ENCODE measurements at regions not wholly inside any gene's neighbourhood (a gene's known extent, or its start where the extent isn't known, plus 50 kb on each side); places are given as distances from the start of the nearest gene placed in this dataset.

- Mint-ChIP-seq H3K36me3 (no peaks in the 10 kb centered on the region), H3K4me1 (no peaks in the 10 kb centered on the region), H3K27me3 (no peaks in the 10 kb centered on the region), H3K27ac (no peak overlapping the region), H3K4me3 (no peak overlapping the region), H3K9me3 (peaks cover 0 to 4% (median 0%) of the 10 kb centered on the region in 11 donors)
- Histone ChIP-seq H3K4me1 (ENCODE audit: control insufficient read depth in 2 of 2, insufficient read depth in 2 of 2, low read length in 2 of 2) (no peaks in the 10 kb centered on the region), H3K9me3 (ENCODE audit: control insufficient read depth in 2 of 3, low read length in 3 of 3) (no peaks in the 10 kb centered on the region), H3K27ac (ENCODE audit: low read depth, low read length) (no peak overlapping the region), H3K4me3 (ENCODE audit: low read length) (no peak overlapping the region), H3K27me3 (ENCODE audit: control insufficient read depth in 2 of 2, insufficient read depth in 2 of 2, low read length in 2 of 2) (no peaks in the 10 kb centered on the region), H3K36me3 (ENCODE audit: control insufficient read depth in 2 of 3, insufficient read depth in 3 of 3, low read length in 3 of 3) (no peaks in the 10 kb centered on the region)
- no peak for ATAC-seq
- ChIA-PET POLR2A (no interaction called here), CTCF (no interaction called here)
- no peak for DNase-seq
- intact Hi-C loops (cut with micrococcal nuclease), result no loop called here
Measured at GRCh38 chr10:52570490-52570889, 202.1 kb downstream of the MBL2 start.

- no peak overlapping the region for H3K4me3 Mint-ChIP-seq
- POLR2A ChIA-PET, result no interaction called here
- ATAC-seq, result no peak
- H3K27me3 Mint-ChIP-seq, result no peaks in the 10 kb centered on the region
- H3K27me3 ChIP-seq (ENCODE audit: control insufficient read depth in 2 of 2, insufficient read depth in 2 of 2, low read length in 2 of 2), result no peaks in the 10 kb centered on the region
- H3K36me3 ChIP-seq (ENCODE audit: control insufficient read depth in 2 of 3, insufficient read depth in 3 of 3, low read length in 3 of 3), result no peaks in the 10 kb centered on the region
- no peak overlapping the region for H3K27ac ChIP-seq (ENCODE audit: low read depth, low read length)
- H3K9me3 Mint-ChIP-seq, result peaks cover 0 to 4% (median 0%) of the 10 kb centered on the region in 11 donors
- no peaks in the 10 kb centered on the region for H3K9me3 ChIP-seq (ENCODE audit: control insufficient read depth in 2 of 3, low read length in 3 of 3)
- no peaks in the 10 kb centered on the region for H3K4me1 Mint-ChIP-seq
- no peak overlapping the region for H3K4me3 ChIP-seq (ENCODE audit: low read length)
- no peak for DNase-seq
- no peaks in the 10 kb centered on the region for H3K36me3 Mint-ChIP-seq
- CTCF ChIA-PET, result no interaction called here
- H3K27ac Mint-ChIP-seq, result no peak overlapping the region
- no peaks in the 10 kb centered on the region for H3K4me1 ChIP-seq (ENCODE audit: control insufficient read depth in 2 of 2, insufficient read depth in 2 of 2, low read length in 2 of 2)
- intact Hi-C loops (cut with micrococcal nuclease), result no loop called here
Measured at GRCh38 chr10:52571018-52571417, 201.6 kb downstream of the MBL2 start.

GRCh38 chr10:52571516-52572182, 200.9 kb downstream of the MBL2 start:
- no peaks in the 10 kb centered on the region for H3K4me1 Mint-ChIP-seq
- POLR2A ChIA-PET, result no interaction called here
- H3K27ac Mint-ChIP-seq, result no peak overlapping the region
- no peak overlapping the region for H3K4me3 Mint-ChIP-seq
- DNase-seq (no peak), ATAC-seq (no peak)
- no peaks in the 10 kb centered on the region for H3K27me3 ChIP-seq (ENCODE audit: control insufficient read depth in 2 of 2, insufficient read depth in 2 of 2, low read length in 2 of 2)
- no peaks in the 10 kb centered on the region for H3K27me3 Mint-ChIP-seq
- no peak overlapping the region for H3K27ac ChIP-seq (ENCODE audit: low read depth, low read length)
- no peaks in the 10 kb centered on the region for H3K36me3 ChIP-seq (ENCODE audit: control insufficient read depth in 2 of 3, insufficient read depth in 3 of 3, low read length in 3 of 3)
- peaks cover 0 to 4% (median 0%) of the 10 kb centered on the region in 11 donors for H3K9me3 Mint-ChIP-seq
- no peaks in the 10 kb centered on the region for H3K4me1 ChIP-seq (ENCODE audit: control insufficient read depth in 2 of 2, insufficient read depth in 2 of 2, low read length in 2 of 2)
- H3K9me3 ChIP-seq (ENCODE audit: control insufficient read depth in 2 of 3, low read length in 3 of 3), result no peaks in the 10 kb centered on the region
- no peaks in the 10 kb centered on the region for H3K36me3 Mint-ChIP-seq
- intact Hi-C loops (cut with micrococcal nuclease), result no loop called here
- H3K4me3 ChIP-seq (ENCODE audit: low read length), result no peak overlapping the region
- CTCF ChIA-PET, result no interaction called here

GRCh38 chr10:52573347-52573746, 199.2 kb downstream of the MBL2 start:
- no peak overlapping the region for H3K4me3 ChIP-seq (ENCODE audit: low read length)
- H3K9me3 ChIP-seq (ENCODE audit: control insufficient read depth in 2 of 3, low read length in 3 of 3), result no peaks in the 10 kb centered on the region
- H3K36me3 ChIP-seq (ENCODE audit: control insufficient read depth in 2 of 3, insufficient read depth in 3 of 3, low read length in 3 of 3), result no peaks in the 10 kb centered on the region
- H3K4me1 ChIP-seq (ENCODE audit: control insufficient read depth in 2 of 2, insufficient read depth in 2 of 2, low read length in 2 of 2), result no peaks in the 10 kb centered on the region
- CTCF ChIA-PET, result no interaction called here
- H3K4me3 Mint-ChIP-seq, result no peak overlapping the region
- no peaks in the 10 kb centered on the region for H3K4me1 Mint-ChIP-seq
- DNase-seq (no peak), ATAC-seq (no peak)
- H3K27me3 ChIP-seq (ENCODE audit: control insufficient read depth in 2 of 2, insufficient read depth in 2 of 2, low read length in 2 of 2), result no peaks in the 10 kb centered on the region
- POLR2A ChIA-PET, result no interaction called here
- no peak overlapping the region for H3K27ac ChIP-seq (ENCODE audit: low read depth, low read length)
- no peaks in the 10 kb centered on the region for H3K36me3 Mint-ChIP-seq
- no peak overlapping the region for H3K27ac Mint-ChIP-seq
- H3K9me3 Mint-ChIP-seq, result peaks cover 0 to 4% (median 0%) of the 10 kb centered on the region in 11 donors
- intact Hi-C loops (cut with micrococcal nuclease), result no loop called here
- H3K27me3 Mint-ChIP-seq, result no peaks in the 10 kb centered on the region

GRCh38 chr10:52574697-52575096, 197.9 kb downstream of the MBL2 start:
- intact Hi-C loops (cut with micrococcal nuclease), result no loop called here
- H3K9me3 Mint-ChIP-seq, result peaks cover 0 to 9% (median 1%) of the 10 kb centered on the region in 11 donors
- H3K4me1 ChIP-seq (ENCODE audit: control insufficient read depth in 2 of 2, insufficient read depth in 2 of 2, low read length in 2 of 2), result no peaks in the 10 kb centered on the region

GRCh38 chr10:52577047-52577446, 195.5 kb downstream of the MBL2 start:
- H3K4me1 Mint-ChIP-seq, result no peaks in the 10 kb centered on the region
- DNase-seq, result no peak
- no peak for ATAC-seq
- no peak overlapping the region for H3K4me3 Mint-ChIP-seq
- H3K27me3 Mint-ChIP-seq, result no peaks in the 10 kb centered on the region
- Histone ChIP-seq H3K4me3 (ENCODE audit: low read length) (no peak overlapping the region), H3K27ac (ENCODE audit: low read depth, low read length) (no peak overlapping the region), H3K36me3 (ENCODE audit: control insufficient read depth in 2 of 3, insufficient read depth in 3 of 3, low read length in 3 of 3) (no peaks in the 10 kb centered on the region), H3K4me1 (ENCODE audit: control insufficient read depth in 2 of 2, insufficient read depth in 2 of 2, low read length in 2 of 2) (no peaks in the 10 kb centered on the region), H3K9me3 (ENCODE audit: control insufficient read depth in 2 of 3, low read length in 3 of 3) (no peaks in the 10 kb centered on the region), H3K27me3 (ENCODE audit: control insufficient read depth in 2 of 2, insufficient read depth in 2 of 2, low read length in 2 of 2) (no peaks in the 10 kb centered on the region)
- H3K9me3 Mint-ChIP-seq, result peaks cover 3 to 22% (median 6%) of the 10 kb centered on the region in 11 donors
- H3K27ac Mint-ChIP-seq, result no peak overlapping the region
- CTCF ChIA-PET, result no interaction called here
- H3K36me3 Mint-ChIP-seq, result peaks cover 0 to 4% (median 0%) of the 10 kb centered on the region in 5 donors
- intact Hi-C loops (cut with micrococcal nuclease), result no loop called here
- POLR2A ChIA-PET, result no interaction called here

More at GRCh38 chr10:52574697-52575096, 197.9 kb downstream of the MBL2 start:
- no peak overlapping the region for H3K4me3 ChIP-seq (ENCODE audit: low read length)
- no peak for DNase-seq
- Mint-ChIP-seq H3K36me3 (no peaks in the 10 kb centered on the region), H3K4me3 (no peak overlapping the region), H3K27me3 (no peaks in the 10 kb centered on the region), H3K4me1 (no peaks in the 10 kb centered on the region), H3K27ac (no peak overlapping the region)
- POLR2A ChIA-PET, result no interaction called here
- CTCF ChIA-PET, result no interaction called here
- H3K9me3 ChIP-seq (ENCODE audit: control insufficient read depth in 2 of 3, low read length in 3 of 3), result no peaks in the 10 kb centered on the region
- no peak overlapping the region for H3K27ac ChIP-seq (ENCODE audit: low read depth, low read length)
- no peaks in the 10 kb centered on the region for H3K27me3 ChIP-seq (ENCODE audit: control insufficient read depth in 2 of 2, insufficient read depth in 2 of 2, low read length in 2 of 2)
- H3K36me3 ChIP-seq (ENCODE audit: control insufficient read depth in 2 of 3, insufficient read depth in 3 of 3, low read length in 3 of 3), result no peaks in the 10 kb centered on the region
- no peak for ATAC-seq

- DNase-seq (no peak), ATAC-seq (no peak)
- peaks cover 0 to 6% (median 0%) of the 10 kb centered on the region in 5 donors for H3K36me3 Mint-ChIP-seq
- H3K4me3 ChIP-seq (ENCODE audit: low read length), result no peak overlapping the region
- H3K9me3 Mint-ChIP-seq, result peaks cover 6 to 26% (median 11%) of the 10 kb centered on the region in 11 donors
- H3K9me3 ChIP-seq (ENCODE audit: control insufficient read depth in 2 of 3, low read length in 3 of 3), result no peaks in the 10 kb centered on the region
- H3K36me3 ChIP-seq (ENCODE audit: control insufficient read depth in 2 of 3, insufficient read depth in 3 of 3, low read length in 3 of 3), result no peaks in the 10 kb centered on the region
- no peaks in the 10 kb centered on the region for H3K4me1 ChIP-seq (ENCODE audit: control insufficient read depth in 2 of 2, insufficient read depth in 2 of 2, low read length in 2 of 2)
- no peaks in the 10 kb centered on the region for H3K27me3 Mint-ChIP-seq
- ChIA-PET CTCF (no interaction called here), POLR2A (no interaction called here)
- no peak overlapping the region for H3K27ac ChIP-seq (ENCODE audit: low read depth, low read length)
- no peaks in the 10 kb centered on the region for H3K27me3 ChIP-seq (ENCODE audit: control insufficient read depth in 2 of 2, insufficient read depth in 2 of 2, low read length in 2 of 2)
- no peak overlapping the region for H3K27ac Mint-ChIP-seq
- H3K4me1 Mint-ChIP-seq, result no peaks in the 10 kb centered on the region
- intact Hi-C loops (cut with micrococcal nuclease), result no loop called here
- no peak overlapping the region for H3K4me3 Mint-ChIP-seq
Measured at GRCh38 chr10:52578871-52579405, 193.6 kb downstream of the MBL2 start.
